ENCODE measurements at regions not wholly inside any gene's neighbourhood (a gene's known extent, or its start where the extent isn't known, plus 50 kb on each side); places are given as distances from the start of the nearest gene placed in this dataset.

GRCh38 chr4:179624768-179625181, 2182.5 kb upstream of the AGA start:
- 0% methylated on average over 4 of the region's 4 CpGs for WGBS (ENCODE audit: low lambda C conversion rate)
- Histone ChIP-seq H2AFZ (ENCODE audit: low read length) (no peak overlapping the region), H3K4me1 (ENCODE audit: insufficient read depth, low read length) (no peaks in the 10 kb centered on the region), H3K27ac (ENCODE audit: extremely low read length, insufficient read depth, low read length) (no peak overlapping the region), H3K9me3 (ENCODE audit: low read length) (peaks cover 20% of the 10 kb centered on the region; the same call in 1 of the 2 replicates), H3K4me3 (replicated peaks in 1 of 3; ENCODE audit: insufficient read depth in 1 of 3, low read depth in 2 of 3, low read length in 3 of 3) (no peak overlapping the region), H3K27me3 (ENCODE audit: control insufficient read depth in 1 of 2, insufficient read depth in 2 of 2, low read length in 2 of 2) (no peaks in the 10 kb centered on the region), H3K9ac (ENCODE audit: insufficient read depth, low read depth, low read length) (no peak overlapping the region), H3K36me3 (replicated peaks in 1 of 2; ENCODE audit: control insufficient read depth in 1 of 2, insufficient read depth in 2 of 2, low read length in 2 of 2) (no peaks in the 10 kb centered on the region), H3K79me2 (ENCODE audit: insufficient read depth, low read length) (no peaks in the 10 kb centered on the region), H4K20me1 (ENCODE audit: insufficient read depth, low read length) (no peaks in the 10 kb centered on the region), H3K4me2 (ENCODE audit: low read depth, low read length) (no peak overlapping the region)
- CTCF ChIA-PET (ENCODE audit: low intra/inter-chr PET ratio, low total read pairs): no interaction called here
- DNase-seq (ENCODE audit: low spot score): no peak
- intact Hi-C loops (cut with micrococcal nuclease; ENCODE audit: unreplicated experiment) (no loop called here), in situ Hi-C loops (cut with HindIII; ENCODE audit: extremely low pct_ligation_motif_present, low pct_unique_long_range_greater_than_20kb) (no loop called here)
- no TSS peak for BruUV-seq (replicated peaks)
- ATAC-seq: no peak
- FAIRE-seq: no peak
- no peak for TF ChIP-seq ZBED4 (CRISPR knock-in tag; IDR thresholded peaks at IDR 0.05; ENCODE audit: borderline replicate concordance)
- POLR2A ChIA-PET: no interaction called here

- WGBS (ENCODE audit: low lambda C conversion rate): 0% methylated on average over 1 of the region's 1 CpG
- no TSS peak for BruUV-seq (replicated peaks)
- in situ Hi-C loops (cut with HindIII; ENCODE audit: extremely low pct_ligation_motif_present, low pct_unique_long_range_greater_than_20kb): no loop called here
- Histone ChIP-seq H3K27me3 (ENCODE audit: control insufficient read depth in 1 of 2, insufficient read depth in 2 of 2, low read length in 2 of 2) (no peaks in the 10 kb centered on the region), H4K20me1 (ENCODE audit: insufficient read depth, low read length) (no peaks in the 10 kb centered on the region), H3K9ac (ENCODE audit: insufficient read depth, low read depth, low read length) (no peak overlapping the region), H3K4me3 (replicated peaks in 1 of 3; ENCODE audit: insufficient read depth in 1 of 3, low read depth in 2 of 3, low read length in 3 of 3) (no peak overlapping the region), H3K79me2 (ENCODE audit: insufficient read depth, low read length) (no peaks in the 10 kb centered on the region), H3K9me3 (ENCODE audit: low read length) (peaks cover 13% of the 10 kb centered on the region; the same call in 1 of the 2 replicates), H2AFZ (ENCODE audit: low read length) (no peak overlapping the region), H3K4me1 (ENCODE audit: insufficient read depth, low read length) (no peaks in the 10 kb centered on the region), H3K4me2 (ENCODE audit: low read depth, low read length) (no peak overlapping the region), H3K27ac (ENCODE audit: extremely low read length, insufficient read depth, low read length) (no peak overlapping the region), H3K36me3 (replicated peaks in 1 of 2; ENCODE audit: control insufficient read depth in 1 of 2, insufficient read depth in 2 of 2, low read length in 2 of 2) (no peaks in the 10 kb centered on the region)
- CTCF ChIA-PET (ENCODE audit: low intra/inter-chr PET ratio, low total read pairs): no interaction called here
- POLR2A ChIA-PET: no interaction called here
- intact Hi-C loops (cut with micrococcal nuclease; ENCODE audit: unreplicated experiment): no loop called here
- FAIRE-seq (no peak), ATAC-seq (no peak), DNase-seq (ENCODE audit: low spot score) (no peak)
- TF ChIP-seq GRHL1 (CRISPR knock-in tag; conservative IDR thresholded peaks at IDR 0.05) (no peak), ZNF143 (CRISPR knock-in tag; IDR thresholded peaks at IDR 0.05) (no peak), JUN (CRISPR knock-in tag; IDR thresholded peaks at IDR 0.05) (no peak), TCF7 (IDR thresholded peaks at IDR 0.05; ENCODE audit: low read depth) (no peak), PITX1 (CRISPR knock-in tag; IDR thresholded peaks at IDR 0.05) (no peak), ARID2 (CRISPR knock-in tag; IDR thresholded peaks at IDR 0.05; ENCODE audit: borderline replicate concordance) (no peak), ZBTB20 (CRISPR knock-in tag; IDR thresholded peaks at IDR 0.05; ENCODE audit: borderline replicate concordance, low read depth) (no peak), ISL2 (CRISPR knock-in tag; IDR thresholded peaks at IDR 0.05) (no peak), MED8 (CRISPR knock-in tag; IDR thresholded peaks at IDR 0.05; ENCODE audit: insufficient replicate concordance) (no peak), HOXA9 (CRISPR knock-in tag; IDR thresholded peaks at IDR 0.05; ENCODE audit: borderline replicate concordance) (no peak), ZFP1 (CRISPR knock-in tag; IDR thresholded peaks at IDR 0.05) (no peak)
Measured at GRCh38 chr4:179625406-179625805, 2183.2 kb upstream of the AGA start.

Measured in HepG2 (cell line).